GM23338 (cell line): ENCODE measurements at regions not wholly inside any gene's neighbourhood (a gene's known extent, or its start where the extent isn't known, plus 50 kb on each side); places are given as distances from the start of the nearest gene placed in this dataset.

Experiments
- ATAC-seq: fragments of 200-7000 bp; cut with Tn5 transposase; 3 replicates; pipeline ENCODE4 v1.9.1; 2020
- DNase-seq: peaks from one replicate; pipeline ENCODE4 v3.0.0-alpha.2; 2015; ENCODE audit warnings: low spot score
- H2AFZ ChIP-seq: fragments of 200-600 bp; sonication (generic); 2 replicates; pipeline ENCODE4 v1.8.0; 2016; ENCODE audit warnings: antibody characterized with exemption, mild to moderate bottlenecking, moderate library complexity
- H3F3A ChIP-seq: fragments of 200-600 bp; sonication (generic); replicated peaks from 2 replicates; pipeline ENCODE4 v1.8.0; 2017; ENCODE audit warnings: antibody characterized with exemption, mixed run types, low read depth
- H3K27ac ChIP-seq: fragments of 200-600 bp; sonication (generic); 2 replicates; pipeline ENCODE4 v1.6.1; 2016; ENCODE audit warnings: low read depth
- H3K27me3 ChIP-seq: fragments of 200-600 bp; sonication (generic); 2 replicates; pipeline ENCODE4 v1.8.0; 2016; ENCODE audit warnings: mild to moderate bottlenecking, mixed run types, moderate library complexity; ENCODE audit not compliant: insufficient read depth
- H3K36me3 ChIP-seq: fragments of 200-600 bp; sonication (generic); 2 replicates; pipeline ENCODE4 v1.8.0; 2016; ENCODE audit warnings: mild to moderate bottlenecking; ENCODE audit not compliant: insufficient read depth
- H3K4me1 ChIP-seq: fragments of 200-600 bp; sonication (generic); 2 replicates; pipeline ENCODE4 v1.8.0; 2016; ENCODE audit warnings: mild to moderate bottlenecking, moderate library complexity; ENCODE audit not compliant: insufficient read depth
- H3K4me2 ChIP-seq: fragments of 200-600 bp; sonication (generic); 2 replicates; pipeline ENCODE4 v1.7.1; 2017; ENCODE audit warnings: mixed run types
- H3K4me3 ChIP-seq: fragments of 200-600 bp; sonication (generic); 2 replicates; pipeline ENCODE4 v1.6.1; 2016; ENCODE audit warnings: mixed run types
- H3K79me2 ChIP-seq: fragments of 200-600 bp; sonication (generic); replicated peaks from 2 replicates; pipeline ENCODE4 v1.8.0; 2017; ENCODE audit warnings: mild to moderate bottlenecking; ENCODE audit not compliant: insufficient read depth
- H3K9me2 ChIP-seq: fragments of 200-600 bp; sonication (generic); 2 replicates; pipeline ENCODE4 v1.8.0; 2017; ENCODE audit not compliant: insufficient read depth
- H4K20me1 ChIP-seq: fragments of 200-600 bp; sonication (generic); replicated peaks from 2 replicates; pipeline ENCODE4 v1.8.0; 2017; ENCODE audit warnings: mild to moderate bottlenecking; ENCODE audit not compliant: insufficient read depth
- H3K27ac Mint-ChIP-seq: 2 replicates; pipeline ENCODE4 v1.8.0; 2020; ENCODE audit warnings: inconsistent platforms, mild to moderate bottlenecking, moderate library complexity, mixed read lengths
- H3K27me3 Mint-ChIP-seq: 3 replicates; pipeline ENCODE4 v1.8.0; 2022; ENCODE audit warnings: low read depth, mild to moderate bottlenecking, moderate library complexity, mixed read lengths, inconsistent platforms; ENCODE audit not compliant: insufficient read depth, poor library complexity
- H3K36me3 Mint-ChIP-seq: 3 replicates; pipeline ENCODE4 v1.8.0; 2021; ENCODE audit warnings: low read depth, mild to moderate bottlenecking, inconsistent platforms, moderate library complexity, mixed read lengths
- H3K4me1 Mint-ChIP-seq: 3 replicates; pipeline ENCODE4 v1.8.0; 2020; ENCODE audit warnings: mild to moderate bottlenecking, inconsistent platforms, mixed read lengths
- H3K4me3 Mint-ChIP-seq: 3 replicates; pipeline ENCODE4 v1.8.0; 2021; ENCODE audit warnings: moderate library complexity, mild to moderate bottlenecking, inconsistent platforms, mixed read lengths
- H3K9me3 Mint-ChIP-seq: 3 replicates; pipeline ENCODE4 v1.8.0; 2020; ENCODE audit warnings: moderate library complexity, mild to moderate bottlenecking, inconsistent platforms, mixed read lengths
- CREB1 ChIP-seq: fragments of 250-450 bp; sonication (Bioruptor Pico); IDR thresholded peaks from 2 replicates; pipeline ENCODE4 v1.5.0; 2020; ENCODE audit warnings: low read depth, mild to moderate bottlenecking, moderate library complexity
- CTCF ChIP-seq, 2 experiments: fragments of 200-600 bp in 1 of 2; sonication (generic) in 1 of 2; conservative IDR thresholded peaks; 2 replicates each; pipeline versions ENCODE4 v1.5.1 to v1.6.1; 2016 to 2017; ENCODE audit warnings: antibody characterized with exemption in 2 of 2, low read depth in 2 of 2, mild to moderate bottlenecking in 2 of 2, moderate library complexity in 1 of 2
- ETS1 ChIP-seq: IDR thresholded peaks from 2 replicates; pipeline ENCODE4 v1.6.1; 2016; ENCODE audit warnings: antibody characterized with exemption
- EZH2 ChIP-seq: fragments of 200-600 bp; sonication (generic); IDR thresholded peaks from one replicate; pipeline ENCODE4 v1.8.0; 2017; ENCODE audit warnings: antibody characterized with exemption, mild to moderate bottlenecking, low read depth; ENCODE audit not compliant: unreplicated experiment
- JUNB ChIP-seq: IDR thresholded peaks from one replicate; pipeline ENCODE4 v1.6.1; 2016; ENCODE audit warnings: antibody characterized with exemption; ENCODE audit not compliant: unreplicated experiment
- NANOG ChIP-seq: IDR thresholded peaks from 2 replicates; pipeline ENCODE4 v1.6.1; 2016; ENCODE audit warnings: antibody characterized with exemption, borderline replicate concordance
- REST ChIP-seq: IDR thresholded peaks from one replicate; pipeline ENCODE4 v1.6.1; 2018; ENCODE audit warnings: antibody characterized with exemption; ENCODE audit not compliant: unreplicated experiment
- STAT1 ChIP-seq: IDR thresholded peaks from one replicate; pipeline ENCODE4 v1.6.1; 2016; ENCODE audit warnings: antibody characterized with exemption; ENCODE audit not compliant: unreplicated experiment
- ZNF462 ChIP-seq: fragments of 250-450 bp; sonication (Bioruptor Pico); IDR thresholded peaks from 2 replicates; pipeline ENCODE4 v1.5.0; 2020; ENCODE audit warnings: mild to moderate bottlenecking, moderate library complexity

- TF ChIP-seq REST (no peak), ETS1 (no peak), EZH2 (no peak)
Measured at GRCh38 chr18:53765211-53765610, 459.3 kb downstream of the MBD2 start (continued).

GRCh38 chr18:53764086-53764485, 460.4 kb downstream of the MBD2 start:
- H3K4me3 Mint-ChIP-seq = no peak overlapping the region
- H3K36me3 Mint-ChIP-seq = no peaks in the 10 kb centered on the region; the same call in 2 of the 3 replicates
- no peak for TF ChIP-seq JUNB
- TF ChIP-seq ZNF462 (CRISPR knock-in tag) = no peak
- no peak for TF ChIP-seq STAT1
- TF ChIP-seq NANOG = no peak
- TF ChIP-seq CREB1 (CRISPR knock-in tag) = no peak
- no peak for TF ChIP-seq REST
- no peak for TF ChIP-seq CTCF (conservative IDR thresholded peaks at IDR 0.05; ENCODE audit: low read depth in 2 of 2)

More at GRCh38 chr18:53764086-53764485, 460.4 kb downstream of the MBD2 start:
- no peak overlapping the region for H3K4me3 ChIP-seq
- no peaks in the 10 kb centered on the region for H3F3A ChIP-seq
- H3K27ac ChIP-seq = no peak overlapping the region
- H3K4me1 Mint-ChIP-seq = no peaks in the 10 kb centered on the region
- H3K4me1 ChIP-seq = no peaks in the 10 kb centered on the region
- no peaks in the 10 kb centered on the region for H3K36me3 ChIP-seq
- no peak overlapping the region for H2AFZ ChIP-seq
- peaks cover 13% of the 10 kb centered on the region; the same call in 2 of the 3 replicates for H3K9me3 Mint-ChIP-seq
- H3K27me3 ChIP-seq = no peaks in the 10 kb centered on the region
- H4K20me1 ChIP-seq = no peaks in the 10 kb centered on the region
- no peak for ATAC-seq
- no peaks in the 10 kb centered on the region for H3K79me2 ChIP-seq
- peaks cover 2% of the 10 kb centered on the region for H3K27me3 Mint-ChIP-seq
- H3K27ac Mint-ChIP-seq = no peak overlapping the region
- no peak overlapping the region for H3K4me2 ChIP-seq
- DNase-seq = no peak
- peaks cover 6% of the 10 kb centered on the region; the same call in 1 of the 2 replicates for H3K9me2 ChIP-seq
